ENCODE measurements at regions not wholly inside any gene's neighbourhood (a gene's known extent, or its start where the extent isn't known, plus 50 kb on each side); places are given as distances from the start of the nearest gene placed in this dataset.

GRCh38 chr2:8421658-8422449, 260.0 kb upstream of the ID2 start:
- POLR2A ChIA-PET = no interaction called here
- no peaks in the 10 kb centered on the region for H3K9me3 ChIP-seq (ENCODE audit: control insufficient read depth, insufficient read depth, low read depth, low read length)
- TF ChIP-seq ZNF239 (tag by site-specific recombination; IDR thresholded peaks at IDR 0.05) = no peak
- no peak for TF ChIP-seq ZNF791 (tag by site-specific recombination; IDR thresholded peaks at IDR 0.05)
- TF ChIP-seq ZNF155 (tag by site-specific recombination; IDR thresholded peaks at IDR 0.05) = no peak
- no peak for TF ChIP-seq FEZF1 (tag by site-specific recombination; IDR thresholded peaks at IDR 0.05)
- H3K4me1 ChIP-seq (ENCODE audit: control insufficient read depth, insufficient read depth, low read length) = no peaks in the 10 kb centered on the region
- H3K27ac ChIP-seq (ENCODE audit: extremely low read depth, low read depth, low read length) = no peak overlapping the region
- H3K36me3 ChIP-seq (ENCODE audit: control insufficient read depth in 2 of 2, insufficient read depth in 1 of 2, low read length in 2 of 2) = no peaks in the 10 kb centered on the region
- CTCF ChIA-PET = no interaction called here
- H3K4me3 ChIP-seq (ENCODE audit: low read depth, low read length) = no peak overlapping the region

- TF ChIP-seq KLF8 (tag by site-specific recombination; IDR thresholded peaks at IDR 0.05) (no peak), REPIN1 (tag by site-specific recombination; IDR thresholded peaks at IDR 0.05; ENCODE audit: low read depth) (no peak), ZNF549 (tag by site-specific recombination; IDR thresholded peaks at IDR 0.05) (no peak), RBAK (tag by site-specific recombination; IDR thresholded peaks at IDR 0.05) (no peak), ZEB2 (tag by site-specific recombination; IDR thresholded peaks at IDR 0.05) (no peak), SP3 (tag by site-specific recombination; IDR thresholded peaks at IDR 0.05) (no peak), ZBTB10 (tag by site-specific recombination; IDR thresholded peaks at IDR 0.05) (no peak), ZNF302 (tag by site-specific recombination; IDR thresholded peaks at IDR 0.05; ENCODE audit: low read depth) (no peak), ZNF785 (tag by site-specific recombination; IDR thresholded peaks at IDR 0.05) (no peak), KLF1 (tag by site-specific recombination; IDR thresholded peaks at IDR 0.05) (no peak), YY2 (tag by site-specific recombination; IDR thresholded peaks at IDR 0.05) (no peak)
- TF ChIP-seq, protein P1, sequence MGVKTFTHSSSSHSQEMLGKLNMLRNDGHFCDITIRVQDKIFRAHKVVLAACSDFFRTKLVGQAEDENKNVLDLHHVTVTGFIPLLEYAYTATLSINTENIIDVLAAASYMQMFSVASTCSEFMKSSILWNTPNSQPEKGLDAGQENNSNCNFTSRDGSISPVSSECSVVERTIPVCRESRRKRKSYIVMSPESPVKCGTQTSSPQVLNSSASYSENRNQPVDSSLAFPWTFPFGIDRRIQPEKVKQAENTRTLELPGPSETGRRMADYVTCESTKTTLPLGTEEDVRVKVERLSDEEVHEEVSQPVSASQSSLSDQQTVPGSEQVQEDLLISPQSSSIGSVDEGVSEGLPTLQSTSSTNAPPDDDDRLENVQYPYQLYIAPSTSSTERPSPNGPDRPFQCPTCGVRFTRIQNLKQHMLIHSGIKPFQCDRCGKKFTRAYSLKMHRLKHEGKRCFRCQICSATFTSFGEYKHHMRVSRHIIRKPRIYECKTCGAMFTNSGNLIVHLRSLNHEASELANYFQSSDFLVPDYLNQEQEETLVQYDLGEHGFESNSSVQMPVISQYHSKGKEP (tag by site-specific recombination; IDR thresholded peaks at IDR 0.05) = no peak
- no peaks in the 10 kb centered on the region for H3K4me1 ChIP-seq (ENCODE audit: control insufficient read depth, insufficient read depth, low read length)
- no peak overlapping the region for H3K27ac ChIP-seq (ENCODE audit: extremely low read depth, low read depth, low read length)
- POLR2A ChIA-PET = no interaction called here
- CTCF ChIA-PET = no interaction called here
- H3K36me3 ChIP-seq (ENCODE audit: control insufficient read depth in 2 of 2, insufficient read depth in 1 of 2, low read length in 2 of 2) = no peaks in the 10 kb centered on the region
- H3K9me3 ChIP-seq (ENCODE audit: control insufficient read depth, insufficient read depth, low read depth, low read length) = no peaks in the 10 kb centered on the region
- H3K4me3 ChIP-seq (ENCODE audit: low read depth, low read length) = no peak overlapping the region
These were observed 259.4 kb upstream of the ID2 start for GRCh38 chr2:8422450-8422800.

DNA sequence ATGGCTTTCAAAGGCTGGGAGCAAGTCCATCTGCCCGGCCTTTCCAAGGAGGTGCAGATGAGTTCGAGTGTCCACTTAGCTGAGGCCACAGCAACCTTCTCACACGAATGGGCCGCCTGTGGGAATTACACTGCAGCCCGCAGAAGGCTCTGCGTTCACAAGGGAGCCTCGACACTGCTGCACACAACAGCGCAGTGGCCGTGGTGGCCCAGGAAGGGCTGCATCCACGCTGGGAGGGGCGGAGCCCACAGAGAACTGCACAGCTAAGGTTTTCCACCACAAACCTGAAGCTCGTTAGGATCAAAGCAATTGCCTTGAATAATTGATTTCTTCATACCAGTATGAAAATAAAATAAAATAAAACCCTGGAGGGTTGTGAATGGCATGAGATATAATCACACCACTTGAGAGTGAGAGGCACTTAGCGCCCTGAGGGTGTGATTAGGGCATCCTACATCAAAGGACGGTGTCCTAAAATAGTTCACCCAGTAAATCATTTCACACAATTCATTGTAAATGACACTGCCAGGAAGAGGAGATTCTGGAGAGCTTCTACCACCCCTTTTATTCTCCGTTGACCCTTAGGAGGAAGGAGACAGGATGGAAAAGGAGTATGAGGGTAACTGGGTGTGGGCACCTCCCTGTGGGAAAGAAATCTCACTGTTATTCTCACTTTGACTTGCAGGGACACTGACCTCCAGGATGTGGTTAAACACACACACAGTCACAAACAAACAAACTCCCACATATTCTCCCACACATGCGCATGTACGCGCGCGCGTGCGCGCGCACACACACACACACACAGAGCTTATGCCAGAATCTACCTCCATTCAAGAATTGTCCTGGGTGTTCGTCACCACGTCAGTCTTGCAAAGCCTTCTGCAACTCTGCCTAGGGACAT, 256.6 kb upstream of the ID2 start:
- no peaks in the 10 kb centered on the region for H3K36me3 ChIP-seq (ENCODE audit: control insufficient read depth in 2 of 2, insufficient read depth in 1 of 2, low read length in 2 of 2)
- TF ChIP-seq TCF7L2 (IDR thresholded peaks at IDR 0.05; ENCODE audit: borderline replicate concordance, low read depth, low read length) (peak; percentile 69; the same call in 1 of the 2 replicates), ZNF266 (tag by site-specific recombination; IDR thresholded peaks at IDR 0.05; ENCODE audit: low read depth) (no peak)
- no peak overlapping the region for H3K27ac ChIP-seq (ENCODE audit: extremely low read depth, low read depth, low read length)
- ChIA-PET CTCF (no interaction called here), POLR2A (no interaction called here)
- no peaks in the 10 kb centered on the region for H3K9me3 ChIP-seq (ENCODE audit: control insufficient read depth, insufficient read depth, low read depth, low read length)
- no peak overlapping the region for H3K4me3 ChIP-seq (ENCODE audit: low read depth, low read length)
- no peaks in the 10 kb centered on the region for H3K4me1 ChIP-seq (ENCODE audit: control insufficient read depth, insufficient read depth, low read length)
